ENCODE measurements at regions not wholly inside any gene's neighbourhood (a gene's known extent, or its start where the extent isn't known, plus 50 kb on each side); places are given as distances from the start of the nearest gene placed in this dataset.
"Not testable (repeated sequence)": the region's sequence is repeated elsewhere in the genome, so short reads cannot be mapped to it uniquely, and the experiment has no call there.

DNA sequence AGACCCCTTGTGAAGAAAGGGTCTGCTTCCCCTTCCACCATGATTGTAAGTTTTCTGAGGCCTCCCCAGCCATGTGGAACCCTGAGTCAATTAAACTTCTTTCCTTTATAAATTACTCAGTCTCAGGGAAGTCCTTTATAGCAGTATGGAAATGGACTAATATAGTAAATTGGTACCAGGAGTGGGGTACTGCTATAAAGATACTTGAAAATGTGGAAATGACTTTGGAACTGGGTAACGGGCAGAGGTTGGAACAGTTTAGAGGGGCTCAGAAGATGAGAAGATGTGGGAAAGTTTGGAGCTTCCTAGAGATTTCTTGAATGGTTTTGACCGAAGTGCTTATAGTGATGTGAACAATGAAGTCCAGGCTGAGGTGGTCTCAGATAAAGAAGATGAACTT lies 353.5 kb downstream of the ZNF326 start:
- not testable (repeated sequence) for TF ChIP-seq POLR2AphosphoS5, POLR2A (IDR thresholded peaks at IDR 0.05; ENCODE audit: low read depth, low read length)

Measured in GM12892 (cell line).